ENCODE measurements at regions not wholly inside any gene's neighbourhood (a gene's known extent, or its start where the extent isn't known, plus 50 kb on each side); places are given as distances from the start of the nearest gene placed in this dataset.

GRCh38 chr5:125965577-125965976 is 457.6 kb upstream of the GRAMD2B start:
- TF ChIP-seq CTCF (IDR thresholded peaks at IDR 0.05 in 4 of 5, conservative IDR thresholded peaks at IDR 0.05 in 1 of 5) (no peak), POLR2A (IDR thresholded peaks at IDR 0.05) (no peak)

Data from gastrocnemius medialis (tissue), 4 donors.